ENCODE measurements at regions not wholly inside any gene's neighbourhood (a gene's known extent, or its start where the extent isn't known, plus 50 kb on each side); places are given as distances from the start of the nearest gene placed in this dataset.

DNA sequence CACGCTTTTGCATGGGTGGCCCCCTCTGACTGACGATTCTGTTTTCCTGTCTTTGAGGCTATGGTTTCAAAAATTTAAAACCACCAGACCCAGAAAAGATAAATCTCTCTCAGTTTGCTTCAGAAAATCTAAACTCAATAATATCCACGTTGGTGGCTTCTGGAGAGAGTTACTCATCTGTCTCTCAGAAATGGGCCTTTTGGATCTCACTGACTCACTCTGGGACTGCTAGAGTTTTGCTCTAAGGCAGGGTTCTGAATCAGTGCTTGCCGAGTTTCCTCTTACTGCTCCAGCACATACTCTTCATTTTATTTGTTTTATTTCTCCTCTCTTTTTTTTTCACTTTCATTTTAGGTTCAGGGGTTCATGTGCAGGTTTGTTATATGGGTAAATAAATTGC, 305.7 kb downstream of the BLID start:
- TF ChIP-seq POLR2A (IDR thresholded peaks at IDR 0.05) = no peak
- no peak for TF ChIP-seq CTCF (IDR thresholded peaks at IDR 0.05)

All from adrenal gland (tissue), 5 donors.